ENCODE measurements at regions not wholly inside any gene's neighbourhood (a gene's known extent, or its start where the extent isn't known, plus 50 kb on each side); places are given as distances from the start of the nearest gene placed in this dataset.

GRCh38 chr6:8499540-8499939 is 64.2 kb upstream of the SLC35B3 start:
- peak; percentile 20 for DNase-seq

GRCh38 chr6:8494730-8495129 is 59.4 kb upstream of the SLC35B3 start:
- DNase-seq = no peak

DNA sequence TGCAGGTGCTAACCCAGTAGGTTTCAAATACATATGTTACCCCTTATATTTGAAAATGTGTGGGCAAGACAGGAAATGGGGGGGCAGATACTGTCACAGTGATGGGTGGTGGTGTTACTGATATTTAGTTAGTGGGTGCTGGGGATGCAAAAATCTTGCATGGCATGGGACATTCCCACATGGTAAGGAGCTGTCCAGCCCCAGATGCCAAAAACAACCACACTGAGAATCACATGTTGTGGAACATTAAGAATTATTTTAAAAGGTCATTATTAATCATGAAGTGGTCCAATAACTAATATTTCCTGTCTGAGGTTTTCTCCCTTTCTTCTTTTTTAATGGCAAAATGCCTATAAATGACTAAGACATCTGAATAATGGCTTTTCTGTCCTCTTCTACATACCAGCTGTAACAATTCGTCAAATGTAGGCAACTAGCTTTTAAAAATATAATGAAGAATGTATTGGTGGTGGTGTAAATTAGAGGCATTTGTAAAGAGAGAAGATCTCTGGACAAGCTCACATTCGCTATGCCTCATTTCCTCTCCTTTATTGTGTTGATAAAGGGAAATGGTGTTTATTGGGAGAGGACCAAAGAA is 57.3 kb upstream of the SLC35B3 start:
- DNase-seq = no peak
